ENCODE measurements at regions not wholly inside any gene's neighbourhood (a gene's known extent, or its start where the extent isn't known, plus 50 kb on each side); places are given as distances from the start of the nearest gene placed in this dataset.

- no peaks in the 10 kb centered on the region for H3K9me2 ChIP-seq (ENCODE audit: insufficient read depth, low read length)
- H3K36me3 ChIP-seq (ENCODE audit: insufficient read depth, low read length) = no peaks in the 10 kb centered on the region
- peaks cover 15% of the 10 kb centered on the region for H3F3A ChIP-seq (ENCODE audit: insufficient read depth, low read length, poor library complexity, severe bottlenecking)
- H3K9ac ChIP-seq (ENCODE audit: low read length) = peak overlapping the region; percentile 70
- H3K79me2 ChIP-seq (replicated peaks; ENCODE audit: insufficient read depth, low read length) = no peaks in the 10 kb centered on the region
- H3K9me3 ChIP-seq (ENCODE audit: low read length) = no peaks in the 10 kb centered on the region
- H3K4me2 ChIP-seq (ENCODE audit: low read length) = peak overlapping the region; percentile 7
- H4K20me1 ChIP-seq (ENCODE audit: insufficient read depth) = no peaks in the 10 kb centered on the region
- H2AFZ ChIP-seq (ENCODE audit: low read depth, low read length) = no peak overlapping the region
- peak overlapping the region; percentile 26 for H3K4me3 ChIP-seq (ENCODE audit: low read length)
- H3K27me3 ChIP-seq (ENCODE audit: insufficient read depth, low read depth, low read length) = no peaks in the 10 kb centered on the region
- TF ChIP-seq SMC3 (conservative IDR thresholded peaks at IDR 0.05; ENCODE audit: poor library complexity) (peak; percentile 8), EP300 (conservative IDR thresholded peaks at IDR 0.05; ENCODE audit: poor library complexity, severe bottlenecking) (peak; percentile 77), TAF1 (IDR thresholded peaks at IDR 0.05; ENCODE audit: low read depth) (no peak), POLR2AphosphoS5 (IDR thresholded peaks at IDR 0.05) (peak; percentile 49), MXI1 (conservative IDR thresholded peaks at IDR 0.05; ENCODE audit: poor library complexity, severe bottlenecking) (peak; percentile 39)
- TF ChIP-seq, protein P1, sequence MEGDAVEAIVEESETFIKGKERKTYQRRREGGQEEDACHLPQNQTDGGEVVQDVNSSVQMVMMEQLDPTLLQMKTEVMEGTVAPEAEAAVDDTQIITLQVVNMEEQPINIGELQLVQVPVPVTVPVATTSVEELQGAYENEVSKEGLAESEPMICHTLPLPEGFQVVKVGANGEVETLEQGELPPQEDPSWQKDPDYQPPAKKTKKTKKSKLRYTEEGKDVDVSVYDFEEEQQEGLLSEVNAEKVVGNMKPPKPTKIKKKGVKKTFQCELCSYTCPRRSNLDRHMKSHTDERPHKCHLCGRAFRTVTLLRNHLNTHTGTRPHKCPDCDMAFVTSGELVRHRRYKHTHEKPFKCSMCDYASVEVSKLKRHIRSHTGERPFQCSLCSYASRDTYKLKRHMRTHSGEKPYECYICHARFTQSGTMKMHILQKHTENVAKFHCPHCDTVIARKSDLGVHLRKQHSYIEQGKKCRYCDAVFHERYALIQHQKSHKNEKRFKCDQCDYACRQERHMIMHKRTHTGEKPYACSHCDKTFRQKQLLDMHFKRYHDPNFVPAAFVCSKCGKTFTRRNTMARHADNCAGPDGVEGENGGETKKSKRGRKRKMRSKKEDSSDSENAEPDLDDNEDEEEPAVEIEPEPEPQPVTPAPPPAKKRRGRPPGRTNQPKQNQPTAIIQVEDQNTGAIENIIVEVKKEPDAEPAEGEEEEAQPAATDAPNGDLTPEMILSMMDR (IDR thresholded peaks at IDR 0.05; ENCODE audit: poor library complexity, severe bottlenecking) = no peak
- peak overlapping the region; percentile 97 for H3K27ac ChIP-seq (ENCODE audit: low read length)
Observed at GRCh38 chr9:126157826-126158587, 168.6 kb upstream of the MVB12B start.

GRCh38 chr9:126158588-126159429 is 167.8 kb upstream of the MVB12B start:
- no peaks in the 10 kb centered on the region for H4K20me1 ChIP-seq (ENCODE audit: insufficient read depth)
- no peaks in the 10 kb centered on the region for H3K9me2 ChIP-seq (ENCODE audit: insufficient read depth, low read length)
- peaks cover 15% of the 10 kb centered on the region for H3F3A ChIP-seq (ENCODE audit: insufficient read depth, low read length, poor library complexity, severe bottlenecking)
- no peaks in the 10 kb centered on the region for H3K79me2 ChIP-seq (replicated peaks; ENCODE audit: insufficient read depth, low read length)
- H3K4me2 ChIP-seq (ENCODE audit: low read length) = no peak overlapping the region
- no peaks in the 10 kb centered on the region for H3K36me3 ChIP-seq (ENCODE audit: insufficient read depth, low read length)
- H2AFZ ChIP-seq (ENCODE audit: low read depth, low read length) = no peak overlapping the region
- no peak for TF ChIP-seq REST (IDR thresholded peaks at IDR 0.05; ENCODE audit: borderline replicate concordance)
- TF ChIP-seq, protein P1 (IDR thresholded peaks at IDR 0.05; ENCODE audit: poor library complexity, severe bottlenecking) = no peak
- peak overlapping the region; percentile 26 for H3K4me3 ChIP-seq (ENCODE audit: low read length)
- H3K27me3 ChIP-seq (ENCODE audit: insufficient read depth, low read depth, low read length) = no peaks in the 10 kb centered on the region
- H3K9ac ChIP-seq (ENCODE audit: low read length) = peak overlapping the region; percentile 70
- H3K27ac ChIP-seq (ENCODE audit: low read length) = peak overlapping the region; percentile 97
- no peaks in the 10 kb centered on the region for H3K9me3 ChIP-seq (ENCODE audit: low read length)
